ENCODE measurements at regions not wholly inside any gene's neighbourhood (a gene's known extent, or its start where the extent isn't known, plus 50 kb on each side); places are given as distances from the start of the nearest gene placed in this dataset.

DNA sequence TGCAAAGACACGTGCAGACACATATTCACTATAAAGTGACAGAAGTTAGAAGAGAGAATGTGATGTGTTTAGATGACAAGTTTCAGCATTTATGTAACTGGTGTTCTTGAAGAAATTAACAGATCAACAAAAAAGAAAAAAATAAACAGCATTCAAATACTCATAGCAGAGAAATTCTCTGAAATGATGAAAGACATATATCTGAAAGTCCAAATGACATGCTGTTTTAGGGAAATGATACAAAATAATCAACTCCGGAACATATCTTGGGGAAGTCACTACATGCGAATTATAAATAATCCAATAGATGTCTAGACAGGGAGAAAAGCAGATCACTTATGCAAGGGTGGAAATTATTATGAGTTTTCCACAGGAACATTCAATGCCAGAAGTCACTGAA, 146.0 kb downstream of the SPANXN4 start:
- no peak for DNase-seq

DNA sequence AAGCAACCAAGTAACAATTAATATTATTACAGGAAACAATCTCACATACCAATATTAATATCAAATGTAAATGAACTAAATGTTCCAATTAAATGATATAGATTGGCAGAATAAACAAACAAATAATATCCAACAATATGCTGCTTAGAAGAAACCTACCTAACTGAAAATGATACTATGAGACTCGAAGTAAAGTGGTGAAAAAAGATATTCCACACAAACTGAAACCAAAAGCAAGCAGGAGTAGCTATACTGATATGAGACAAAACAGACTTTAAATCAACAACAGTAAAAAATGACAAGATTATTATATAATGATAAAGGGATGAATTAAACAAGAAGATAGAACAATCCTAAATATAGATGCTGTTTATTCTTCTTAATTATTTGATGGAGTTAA, 140.1 kb downstream of the SPANXN4 start:
- DNase-seq = no peak

DNA sequence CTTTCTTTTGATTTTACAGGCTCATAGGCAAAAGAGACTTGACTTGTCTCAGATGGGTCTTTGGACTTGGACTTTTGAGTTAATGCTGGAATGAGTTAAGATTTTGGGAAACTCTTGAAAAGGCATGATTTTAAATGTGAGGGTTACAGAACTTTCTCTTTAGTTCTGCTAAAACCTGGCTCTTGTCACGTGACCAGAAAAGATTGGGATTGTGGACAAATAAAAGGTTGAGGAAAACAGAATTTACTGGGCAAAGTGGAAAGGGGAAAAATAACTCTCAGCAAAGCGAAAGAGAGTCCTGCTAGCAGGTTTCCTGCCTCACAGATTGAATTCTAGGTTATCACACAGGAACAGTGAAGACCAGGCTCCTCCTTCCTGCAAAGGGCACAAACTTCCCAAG, 114.0 kb downstream of the SPANXN4 start:
- DNase-seq = no peak

DNA sequence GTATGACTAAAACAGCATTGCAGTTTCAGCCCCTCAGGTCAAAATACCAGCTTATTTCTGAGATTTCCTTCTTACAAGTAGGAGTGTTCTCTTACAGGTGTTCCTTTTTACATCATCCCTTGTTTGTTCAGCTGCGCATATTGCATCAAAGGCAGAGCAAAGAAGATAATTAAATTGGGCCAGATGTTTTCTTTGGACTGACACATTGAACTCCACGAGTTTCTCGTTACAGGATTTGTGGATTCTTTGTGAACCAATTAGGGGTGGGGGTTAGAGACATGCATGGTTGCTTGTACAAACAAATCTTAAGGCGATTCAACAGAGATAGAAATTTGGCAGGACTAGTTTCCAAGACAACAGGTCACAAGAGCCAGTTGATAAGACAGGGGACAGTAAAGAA, 95.7 kb downstream of the SPANXN4 start:
- DNase-seq = no peak

DNA sequence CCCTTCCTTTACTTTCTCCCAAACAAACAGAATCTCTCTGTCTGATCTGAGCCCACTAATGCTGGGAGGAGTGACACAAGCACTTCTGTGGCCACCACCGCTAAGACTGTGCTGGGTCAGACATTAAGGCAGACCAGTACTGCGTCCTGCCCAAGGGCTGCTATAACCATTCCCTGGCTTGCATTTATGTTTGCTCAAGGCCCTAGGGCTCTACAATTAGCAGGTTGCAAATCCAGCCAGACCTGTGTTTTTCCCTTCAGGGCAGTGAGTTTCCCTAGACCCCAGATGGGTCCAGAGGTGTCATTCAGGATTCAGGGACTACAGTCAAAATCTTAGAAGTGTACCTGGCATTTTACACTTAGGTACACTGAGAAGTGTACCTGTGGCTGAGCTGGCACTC, 89.7 kb downstream of the SPANXN4 start:
- no peak for DNase-seq

DNA sequence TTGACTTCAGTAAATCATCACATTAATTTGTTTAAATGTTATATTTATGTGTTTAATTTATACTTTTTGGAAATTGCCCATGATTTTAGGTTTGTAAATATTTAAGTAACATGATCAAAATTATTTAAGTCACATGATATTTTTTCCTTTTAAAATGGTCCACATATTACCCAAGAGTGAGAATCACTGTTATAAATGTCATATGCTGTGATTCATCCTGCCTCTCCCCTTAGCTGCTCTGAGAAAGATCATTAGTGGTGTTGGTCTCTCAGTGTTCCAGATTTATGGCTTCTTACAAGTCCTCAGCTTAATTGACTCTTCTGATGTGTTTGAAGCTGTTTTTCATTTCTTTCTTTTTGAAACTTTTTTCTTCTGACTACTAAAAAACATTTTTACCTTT, 70.1 kb downstream of the SPANXN4 start:
- DNase-seq = no peak

DNA sequence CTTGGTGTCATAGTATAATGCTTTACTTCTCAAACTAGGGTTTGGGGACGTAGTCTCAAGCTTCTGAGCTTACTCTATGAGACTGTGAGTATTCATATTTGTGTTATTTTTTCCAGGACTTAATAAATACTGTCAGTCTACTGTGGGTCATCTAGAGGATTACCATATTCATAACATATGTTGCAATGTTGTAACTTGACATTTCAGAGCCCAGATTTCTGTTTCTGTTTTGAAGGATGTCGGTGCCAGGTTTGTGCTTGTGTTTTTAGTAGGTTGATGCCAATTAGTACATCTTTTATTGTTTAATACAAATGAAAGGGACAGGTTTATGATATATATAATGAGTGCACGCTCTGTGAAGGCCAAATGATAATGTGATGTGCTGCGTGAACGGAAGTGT, 69.6 kb downstream of the SPANXN4 start:
- DNase-seq = no peak

DNA sequence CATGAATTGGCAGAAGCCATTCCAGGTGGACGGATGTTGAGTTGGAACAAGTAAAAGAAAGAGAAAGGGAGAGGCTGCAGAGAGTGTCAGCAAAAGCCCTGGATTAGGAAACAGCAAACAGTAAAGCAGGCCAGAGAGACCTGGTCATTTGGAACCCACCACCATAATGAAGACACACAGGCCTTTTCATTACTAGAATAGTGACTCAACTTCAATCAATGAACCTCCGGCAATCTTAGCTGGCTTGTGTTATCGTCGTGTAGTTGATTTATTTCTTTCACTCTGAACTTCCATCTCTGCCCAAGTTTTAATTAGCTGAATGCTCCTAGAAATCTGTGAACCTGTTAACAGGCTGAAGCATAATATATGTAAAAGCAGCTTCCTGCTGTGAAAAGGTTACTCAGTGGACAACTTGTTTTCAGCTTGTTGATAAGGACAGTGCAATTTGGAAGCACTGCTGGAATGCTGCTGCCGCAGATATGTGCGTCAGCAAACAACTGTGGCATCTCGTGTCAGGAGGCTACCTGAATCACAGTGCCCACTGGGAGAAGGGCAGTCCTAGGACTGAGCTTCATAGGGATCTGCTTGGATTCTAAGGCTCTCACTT, 68.8 kb downstream of the SPANXN4 start:
- DNase-seq = no peak
